Stimulated activated CD8-positive, alpha-beta memory T cell treated with anti-CD3 and anti-CD28 coated beads, Interleukin-7, amount 100 ng/mL, for 4 hours (primary cell): ENCODE measurements at regions not wholly inside any gene's neighbourhood (a gene's known extent, or its start where the extent isn't known, plus 50 kb on each side); places are given as distances from the start of the nearest gene placed in this dataset.
"Not testable (repeated sequence)": the region's sequence is repeated elsewhere in the genome, so short reads cannot be mapped to it uniquely, and the experiment has no call there.

Experiments used
- DNase-seq, 2 donors: peaks; one replicate each; pipeline ENCODE4 v3.0.0-alpha.2; 2020; ENCODE audit warnings: low read depth in 2 of 2

DNA sequence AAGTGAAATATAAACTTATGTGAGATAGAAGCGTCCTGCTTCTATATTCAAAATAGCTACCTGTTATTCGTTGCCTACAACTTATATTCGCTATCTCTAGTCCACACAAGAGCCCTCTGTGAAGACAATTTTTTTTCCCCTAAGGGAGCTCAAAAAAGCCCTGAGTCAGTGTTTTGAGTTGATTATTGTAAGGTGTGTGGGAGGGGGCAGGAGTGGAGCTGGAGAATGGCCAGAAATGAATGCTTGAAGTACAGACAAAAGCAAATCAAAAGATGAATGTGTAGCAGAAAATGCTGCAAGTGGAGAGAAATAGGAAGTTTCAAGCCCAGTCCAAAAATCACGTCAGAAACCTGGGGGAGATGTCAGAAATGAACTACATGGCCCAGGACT is 655.0 kb upstream of the LCORL start:
- DNase-seq: no peak

DNA sequence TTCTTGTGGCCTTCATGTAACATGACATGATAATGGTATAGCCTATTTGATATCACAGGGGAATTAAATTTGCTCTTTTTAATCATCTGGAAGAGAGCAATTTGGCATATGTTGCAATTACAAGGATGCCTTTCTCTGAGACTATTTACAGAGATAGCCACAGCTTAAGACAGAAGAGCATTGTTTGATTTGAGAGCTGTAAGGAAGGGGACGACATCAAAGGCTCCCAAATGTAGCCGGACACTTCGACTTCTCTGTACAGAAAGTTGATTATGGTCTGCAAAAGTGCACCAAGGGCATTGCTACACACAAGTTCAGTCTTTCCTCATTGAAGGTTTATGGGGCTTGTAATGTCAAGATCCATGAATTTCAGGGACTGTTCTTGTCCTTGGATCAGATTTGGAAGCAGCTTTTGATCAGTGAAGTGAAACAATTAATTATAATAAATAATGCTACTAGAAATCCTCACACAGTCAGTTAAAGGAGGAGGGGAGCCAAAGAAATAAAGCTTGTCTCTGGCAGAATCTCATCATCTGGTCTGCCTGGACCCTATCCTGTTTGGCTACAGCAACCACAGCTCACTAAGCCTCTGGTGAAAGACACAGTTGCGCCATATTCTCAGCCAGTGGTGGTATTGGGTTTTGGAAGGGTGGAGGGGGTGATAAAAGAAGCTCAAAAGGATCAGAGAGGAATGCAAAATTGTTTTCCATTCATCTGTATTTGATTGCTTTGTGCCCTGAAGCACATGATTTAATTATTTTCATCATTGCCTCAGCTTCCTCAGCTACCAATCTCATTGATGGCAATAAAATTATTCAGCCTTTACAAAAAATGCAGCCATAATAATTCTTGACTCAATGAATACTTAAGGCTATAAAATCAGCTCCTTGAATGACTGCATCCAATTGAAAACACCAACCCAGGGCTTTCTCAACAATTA is 654.3 kb upstream of the LCORL start:
- DNase-seq: no peak

DNA sequence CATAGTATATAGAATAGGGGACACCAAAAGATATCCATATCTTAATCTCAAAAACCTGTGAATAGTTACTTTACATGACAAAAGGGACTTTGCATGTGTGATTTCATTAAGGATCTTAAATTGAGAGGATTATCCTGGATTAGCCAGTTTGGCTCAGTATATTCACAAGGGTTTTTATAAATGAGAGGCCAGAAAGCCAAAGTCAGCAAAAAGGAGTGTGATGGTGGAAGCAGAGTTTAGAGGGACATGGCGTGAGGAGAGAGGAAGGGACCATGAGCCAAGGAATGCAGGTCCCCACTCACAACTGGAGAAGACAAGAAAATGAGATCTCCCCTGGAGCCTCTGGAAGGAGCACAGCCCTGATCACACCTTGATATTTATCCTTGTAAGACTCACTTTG is 648.5 kb upstream of the LCORL start:
- no peak for DNase-seq

DNA sequence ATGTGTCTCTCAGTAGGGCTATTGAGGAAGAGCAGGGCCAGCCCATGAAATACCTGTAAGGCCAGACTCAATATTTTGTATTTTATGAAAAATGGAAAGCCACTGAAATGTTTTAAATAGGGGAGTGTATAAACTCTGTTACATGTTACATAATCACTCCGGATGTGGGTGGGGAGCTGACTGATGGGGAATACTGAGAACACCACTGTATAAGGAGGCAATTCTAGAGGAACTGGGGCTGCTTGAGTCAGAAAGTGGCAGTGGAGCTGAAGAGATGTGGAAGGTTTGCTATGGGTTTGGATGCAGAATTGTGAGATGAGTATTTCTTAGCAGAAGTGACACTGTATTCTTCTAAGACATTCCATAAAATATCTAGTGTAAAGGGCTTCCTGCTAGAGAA is 647.8 kb upstream of the LCORL start:
- DNase-seq: no peak

DNA sequence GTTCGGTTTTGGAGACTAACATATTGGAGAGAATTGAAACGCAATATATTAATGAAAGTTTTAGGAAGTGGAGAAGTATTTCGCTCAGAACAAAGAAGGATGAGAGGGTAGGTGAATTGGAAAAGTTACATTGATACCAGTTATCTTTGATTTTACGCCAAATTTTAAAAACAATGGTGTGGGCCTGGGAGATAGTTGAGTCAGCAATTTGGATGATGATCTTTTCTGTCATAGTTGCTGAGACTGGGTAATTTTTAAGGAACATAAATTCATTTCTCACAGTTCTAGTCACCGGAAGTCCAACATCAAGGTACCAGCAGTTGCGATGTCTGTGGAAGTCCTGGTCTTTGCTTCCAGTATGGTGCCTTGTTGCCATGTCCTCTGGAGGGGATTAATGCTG is 644.8 kb upstream of the LCORL start:
- no peak for DNase-seq

DNA sequence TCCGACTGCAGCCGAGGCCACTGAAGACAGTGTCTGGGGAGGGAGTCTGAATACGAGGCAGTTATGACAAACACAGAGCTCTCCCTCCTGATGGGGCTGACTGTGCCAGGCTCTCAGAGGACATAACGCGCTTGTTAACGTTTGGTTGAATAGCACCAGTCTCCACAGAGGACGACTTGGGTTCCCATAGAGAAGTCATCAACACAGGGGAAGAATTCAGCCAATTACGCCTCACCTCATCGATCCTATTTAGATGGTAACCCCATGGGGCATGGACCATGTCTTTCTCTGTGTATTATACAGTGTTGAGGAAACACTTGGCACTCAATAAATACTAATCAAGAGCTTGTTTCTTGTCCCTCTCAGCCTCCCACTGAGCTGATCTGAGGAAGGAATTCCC is 642.6 kb upstream of the LCORL start:
- DNase-seq: no peak

DNA sequence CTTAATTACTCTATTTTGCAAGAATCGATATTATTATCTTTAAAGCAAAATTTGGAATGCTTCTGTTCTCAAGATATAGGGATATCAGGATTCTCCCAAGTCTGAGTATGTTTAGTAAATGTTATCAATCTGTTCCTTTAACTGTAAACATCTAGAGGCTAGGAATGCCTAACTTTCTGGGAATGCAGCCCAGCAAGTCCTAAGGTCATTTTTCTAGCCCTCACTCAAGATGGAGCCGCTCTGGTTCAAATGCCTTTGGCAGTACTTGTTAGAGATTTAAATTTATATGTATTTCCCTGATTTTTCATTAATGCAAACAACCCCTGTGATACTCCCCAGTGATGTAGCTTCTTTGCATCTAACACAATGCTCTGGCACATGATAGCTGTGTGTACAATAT is 623.8 kb upstream of the LCORL start:
- no peak for DNase-seq

DNA sequence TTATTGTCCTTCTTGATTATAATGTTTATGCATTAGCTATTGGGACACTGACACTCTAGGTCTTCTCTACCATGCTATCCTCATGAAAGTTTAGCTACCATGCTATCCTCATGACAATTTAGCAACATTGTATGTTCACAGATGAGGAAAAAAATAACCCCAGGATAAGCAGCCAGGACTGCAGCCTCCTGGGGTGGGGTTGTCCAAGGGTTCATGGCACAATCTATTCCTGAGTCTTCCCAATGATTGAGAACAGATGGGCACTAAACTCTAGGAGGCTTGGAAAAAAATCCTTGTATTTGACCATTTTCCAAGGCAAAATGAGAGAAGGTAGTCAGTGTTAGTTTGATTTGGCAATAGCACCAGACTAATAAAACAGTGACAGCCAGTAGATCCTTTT is 619.8 kb upstream of the LCORL start:
- no peak for DNase-seq

DNA sequence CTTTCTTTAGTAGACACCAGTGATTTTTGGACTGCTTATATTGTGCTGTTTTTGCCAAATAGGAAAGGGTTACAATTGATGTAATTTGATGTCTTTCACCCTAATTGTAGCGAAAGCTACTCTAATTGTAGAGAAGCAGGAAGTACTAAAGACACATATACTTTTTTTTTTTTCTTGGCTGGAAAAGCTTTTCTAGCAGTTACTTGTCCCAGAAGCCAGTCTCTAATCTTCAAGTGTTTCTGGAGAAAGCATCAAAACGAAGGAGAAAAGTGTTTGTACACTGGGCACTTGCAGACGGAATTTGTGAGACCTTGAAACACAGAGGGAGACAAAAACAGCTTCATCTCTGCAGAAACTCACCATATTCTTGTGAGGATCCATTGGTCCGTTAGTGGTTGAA is 616.5 kb upstream of the LCORL start:
- no peak for DNase-seq

DNA sequence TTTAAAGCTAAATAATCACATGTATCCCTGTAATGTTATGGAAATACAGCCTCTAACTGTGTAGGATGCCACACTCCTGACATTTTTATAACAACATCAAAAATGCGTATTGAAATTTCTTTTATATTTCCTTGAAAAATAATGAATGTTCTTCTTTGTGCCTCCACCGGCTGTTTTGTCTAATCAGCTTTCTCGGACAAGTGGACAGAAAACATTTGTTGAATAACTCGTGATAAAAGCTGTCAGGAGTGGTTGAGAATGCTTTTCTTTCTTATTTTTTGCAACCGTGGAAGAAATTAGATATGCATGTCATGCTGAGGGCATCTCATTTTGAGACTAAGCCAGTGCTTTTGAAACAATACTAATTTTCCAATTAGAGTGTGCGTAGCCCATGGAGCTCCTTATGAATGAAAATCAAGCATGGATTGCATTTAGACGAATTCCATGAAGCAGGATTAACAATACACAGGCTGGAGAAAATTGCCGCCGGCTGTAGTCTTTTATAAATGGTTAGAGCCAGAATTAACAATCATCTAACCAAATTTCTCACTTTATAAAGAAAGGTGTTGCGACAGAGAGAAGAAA is 614.5 kb upstream of the LCORL start:
- DNase-seq: no peak

DNA sequence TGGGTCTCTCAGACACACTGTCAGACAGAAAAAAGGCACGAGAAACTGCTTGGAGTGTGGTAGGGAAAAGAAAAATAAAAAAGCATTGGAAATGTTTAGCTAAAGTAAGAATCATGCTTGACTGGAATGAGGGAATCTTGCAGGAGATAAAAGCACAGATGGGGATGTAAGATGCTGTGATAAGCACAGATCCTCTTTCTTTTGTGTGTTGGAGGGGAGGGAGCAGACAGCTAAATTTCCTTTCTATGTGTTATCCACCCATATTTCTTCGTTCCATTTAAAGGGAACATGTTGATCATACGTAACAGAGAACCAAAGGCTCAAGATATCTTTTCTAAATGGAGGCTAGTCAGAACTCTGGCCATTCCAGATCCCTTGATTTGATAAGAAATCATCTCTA is 614.0 kb upstream of the LCORL start:
- DNase-seq: no peak

DNA sequence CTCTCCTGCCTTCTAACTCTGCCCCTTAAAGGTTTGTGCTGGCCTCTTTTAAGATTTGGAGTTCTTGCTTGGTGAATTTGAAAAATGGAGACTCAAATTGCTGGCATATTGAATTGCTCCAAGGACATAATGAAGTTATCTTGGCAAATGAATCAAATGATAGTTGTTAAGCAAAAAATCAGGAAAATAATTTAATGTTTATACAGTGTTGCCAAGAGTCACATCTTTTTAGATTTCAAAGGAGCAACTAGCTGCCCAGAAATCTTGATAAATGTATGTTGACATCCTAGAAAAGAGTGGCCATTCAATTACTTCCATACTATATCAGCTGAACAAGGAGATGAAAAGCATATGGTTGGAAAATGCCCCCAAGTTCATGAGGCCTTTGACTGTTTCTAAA is 610.0 kb upstream of the LCORL start:
- no peak for DNase-seq

DNA sequence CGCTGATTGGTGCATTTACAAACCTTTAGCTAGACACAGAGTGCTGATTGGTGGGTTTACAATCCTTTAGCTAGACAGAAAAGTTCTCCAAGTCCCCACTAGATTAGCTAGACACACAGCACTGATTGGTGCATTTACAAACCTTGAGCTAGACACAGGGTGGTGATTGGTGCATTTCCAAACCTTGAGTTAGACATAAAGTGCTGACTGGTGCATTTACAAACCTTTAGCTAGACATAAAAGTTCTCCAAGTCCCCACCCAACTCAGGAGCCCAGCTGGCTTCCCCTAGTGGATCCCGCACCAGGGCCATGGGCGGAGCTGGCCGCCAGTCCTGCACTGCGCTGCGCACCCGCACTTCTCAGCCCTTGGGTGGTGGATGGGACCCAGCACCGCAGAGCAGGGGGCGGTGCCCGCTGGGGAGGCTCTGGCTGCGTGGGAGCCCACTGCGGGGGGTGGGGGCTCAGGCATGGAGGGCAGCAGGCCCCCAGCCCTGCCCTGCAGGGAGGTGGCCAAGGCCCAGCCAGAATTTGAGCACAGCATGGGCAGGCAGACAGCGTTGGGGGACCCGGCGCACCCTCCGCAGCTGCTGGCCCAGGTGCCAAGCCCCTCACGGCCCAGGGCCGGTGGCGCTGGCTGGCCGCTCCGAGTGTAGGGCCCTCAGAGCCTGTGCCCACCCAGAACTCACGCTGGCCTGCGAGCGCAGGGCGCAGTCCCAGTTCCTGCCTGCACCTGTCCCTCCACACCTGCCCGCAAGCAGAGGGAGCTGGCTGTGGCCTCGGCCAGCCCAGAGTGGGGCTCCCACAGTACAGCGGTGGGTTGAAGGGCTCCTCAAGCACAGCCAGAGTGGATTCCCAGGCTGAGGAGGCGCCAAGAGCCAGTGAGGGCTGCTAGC is 608.9 kb upstream of the LCORL start:
- no peak for DNase-seq

DNA sequence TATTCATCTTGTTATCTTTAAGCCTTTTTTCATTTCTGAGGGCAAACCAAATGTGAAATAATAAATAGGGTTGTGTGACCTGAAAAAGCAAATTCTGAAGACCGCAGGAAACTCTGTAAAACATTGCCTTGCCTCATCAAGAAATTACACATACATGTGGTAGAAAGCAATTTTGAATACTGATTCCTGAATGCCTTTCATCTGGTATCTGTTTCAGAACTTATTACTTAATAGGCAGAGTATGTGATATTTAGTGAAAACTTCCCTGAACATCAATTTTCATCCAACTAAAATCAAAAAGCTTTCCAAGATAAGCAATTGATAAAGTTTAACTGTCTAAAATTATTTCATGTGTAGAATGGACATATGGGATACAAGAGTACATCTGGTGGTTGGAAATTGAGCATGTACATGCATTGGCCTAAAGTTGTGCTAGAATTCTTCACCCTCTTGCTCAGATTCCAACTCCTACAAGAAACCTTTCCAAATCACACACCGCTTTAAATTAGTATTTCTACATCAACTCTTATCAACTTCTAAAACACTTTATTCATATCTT is 606.0 kb upstream of the LCORL start:
- no peak for DNase-seq

DNA sequence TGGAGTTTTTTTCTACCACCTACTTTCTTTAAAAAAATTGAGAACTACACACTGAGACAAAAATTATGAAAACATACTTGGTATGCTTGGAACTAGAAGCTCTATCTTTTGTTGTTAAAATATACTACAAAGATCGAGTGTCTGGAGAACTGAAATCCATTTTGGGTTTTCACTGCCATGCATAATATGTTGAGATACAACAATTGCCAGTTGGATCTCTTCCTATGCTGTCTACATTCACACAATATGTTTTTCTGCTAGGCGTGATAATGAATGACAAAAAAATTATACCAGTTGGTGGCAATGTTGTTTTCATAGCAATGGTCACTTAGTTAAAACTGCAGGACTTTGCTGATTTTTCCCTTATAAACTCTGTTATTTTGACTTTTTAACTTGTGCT is 605.4 kb upstream of the LCORL start:
- DNase-seq: no peak

DNA sequence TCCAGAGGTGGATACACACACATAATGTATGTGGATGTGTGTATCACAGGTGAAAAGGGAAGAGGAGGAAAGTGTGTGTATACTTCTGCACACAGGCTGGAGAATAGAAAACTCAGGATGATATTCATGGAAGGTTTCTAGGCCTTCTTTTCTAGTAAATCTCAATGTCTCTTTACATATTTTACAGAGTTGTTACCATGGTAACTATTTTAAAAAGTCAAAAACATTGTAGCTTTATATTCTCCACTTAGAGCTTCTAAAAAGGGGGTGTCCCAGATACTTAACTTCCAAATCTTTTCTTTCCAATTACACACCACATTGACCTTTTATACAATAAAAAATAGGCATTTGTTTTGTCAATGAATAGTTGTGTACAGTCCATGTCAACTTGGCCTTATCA is 604.8 kb upstream of the LCORL start:
- DNase-seq: no peak

DNA sequence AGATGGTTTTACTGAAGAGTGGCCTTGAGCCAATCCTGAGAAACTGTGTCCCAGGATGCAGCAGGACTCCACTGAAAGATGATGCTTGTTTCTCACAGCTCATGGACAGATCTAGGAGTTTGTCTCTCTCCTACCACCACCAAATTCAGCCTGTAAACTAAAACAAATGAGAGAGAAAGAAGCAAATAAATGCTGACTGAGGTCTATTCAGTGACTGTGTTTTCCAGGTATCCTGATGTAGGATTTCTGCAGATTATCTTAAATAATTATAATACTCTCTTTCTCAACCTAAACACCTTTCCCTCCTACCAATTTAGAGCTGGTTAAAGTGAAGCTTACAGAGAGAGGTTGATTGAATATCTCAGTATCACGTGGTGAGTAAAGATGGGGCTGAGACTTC is 599.6 kb upstream of the LCORL start:
- no peak for DNase-seq

DNA sequence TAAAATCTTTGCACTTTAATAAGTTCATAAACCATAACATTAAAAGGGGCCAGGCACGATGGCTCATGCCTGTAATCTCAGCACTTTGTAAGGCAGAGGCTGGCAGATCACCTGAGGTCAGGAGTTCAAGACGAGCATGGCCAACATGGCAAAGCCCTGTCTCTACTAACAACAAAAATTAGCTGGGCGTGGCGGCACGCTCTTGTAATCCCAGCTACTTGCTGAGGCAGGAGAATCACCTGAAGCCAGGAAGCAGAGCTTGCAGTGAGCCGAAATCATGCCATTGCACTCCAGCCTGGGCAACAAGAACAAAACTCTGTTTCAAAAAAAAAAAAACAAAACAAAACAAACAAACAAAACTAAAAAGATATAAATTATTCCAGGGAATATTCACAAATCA is 595.2 kb upstream of the LCORL start:
- no peak for DNase-seq

DNA sequence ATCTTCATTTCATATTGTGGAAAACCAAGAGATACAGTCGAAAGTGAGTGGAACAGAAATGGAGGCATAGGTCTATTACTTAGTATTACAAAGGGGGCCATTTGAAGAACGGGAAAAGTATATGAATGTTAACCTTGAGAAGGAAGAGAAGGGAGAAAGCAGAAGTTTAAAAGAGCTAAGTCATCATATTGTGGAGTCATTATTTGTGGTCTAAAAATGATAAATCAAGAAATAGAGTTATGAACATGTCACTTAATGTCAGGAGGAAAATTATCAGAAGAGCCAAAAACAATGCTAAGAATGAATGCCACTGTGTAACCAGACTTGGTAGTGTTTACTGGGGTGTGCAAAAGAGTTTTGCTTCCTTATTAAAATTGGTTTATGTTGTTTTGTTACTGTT is 589.5 kb upstream of the LCORL start:
- no peak for DNase-seq

DNA sequence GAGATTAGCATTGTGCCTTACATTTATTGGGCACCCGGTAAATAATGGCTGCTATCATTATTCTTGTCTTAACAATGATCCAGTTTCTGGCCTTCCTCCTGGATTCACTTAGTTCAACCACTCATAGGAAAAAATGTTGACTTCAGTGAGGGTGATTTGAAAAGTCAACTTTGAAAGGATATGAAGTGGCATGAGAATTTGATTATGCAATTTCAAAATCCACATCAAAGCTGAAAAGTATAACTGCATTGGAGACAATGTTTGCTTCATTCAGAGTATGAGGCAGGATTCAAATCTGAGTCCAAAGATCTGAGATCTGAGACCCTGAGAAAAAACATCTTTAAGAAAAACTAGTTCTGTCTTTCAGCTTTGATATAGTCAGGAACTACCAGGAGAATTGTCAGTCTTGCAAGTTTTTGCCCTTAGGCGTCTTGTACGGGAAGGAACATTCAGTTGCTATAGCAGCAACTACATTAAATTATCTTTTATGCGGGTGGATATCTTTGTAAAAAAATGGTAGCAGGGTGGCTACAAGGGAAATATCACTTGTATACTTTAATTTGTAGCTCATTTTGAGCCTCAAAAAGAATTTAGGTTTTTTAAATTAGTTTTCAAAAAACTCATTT is 587.5 kb upstream of the LCORL start:
- no peak for DNase-seq

DNA sequence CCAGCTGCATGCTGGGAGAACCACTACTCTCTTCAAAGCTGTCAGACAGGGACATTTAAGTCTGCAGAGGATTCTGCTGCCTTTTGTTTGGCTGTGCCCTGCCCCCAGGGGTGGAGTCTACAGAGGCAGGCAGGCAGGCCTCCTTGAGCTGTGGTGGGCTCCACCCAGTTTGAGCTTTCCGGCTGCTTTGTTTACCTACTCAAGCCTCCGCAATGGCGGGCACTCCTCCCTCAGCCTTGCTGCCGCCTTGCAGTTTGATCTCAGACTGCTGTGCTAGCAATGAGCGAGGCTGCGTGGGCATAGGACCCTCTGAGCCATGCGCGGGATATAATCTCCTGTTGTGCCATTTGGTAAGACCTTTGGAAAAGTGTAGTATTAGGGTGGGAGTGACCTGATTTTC is 581.1 kb upstream of the LCORL start:
- not testable (repeated sequence) for DNase-seq
